ENCODE measurements at regions not wholly inside any gene's neighbourhood (a gene's known extent, or its start where the extent isn't known, plus 50 kb on each side); places are given as distances from the start of the nearest gene placed in this dataset.
"Not testable (repeated sequence)": the region's sequence is repeated elsewhere in the genome, so short reads cannot be mapped to it uniquely, and the experiment has no call there.

DNA sequence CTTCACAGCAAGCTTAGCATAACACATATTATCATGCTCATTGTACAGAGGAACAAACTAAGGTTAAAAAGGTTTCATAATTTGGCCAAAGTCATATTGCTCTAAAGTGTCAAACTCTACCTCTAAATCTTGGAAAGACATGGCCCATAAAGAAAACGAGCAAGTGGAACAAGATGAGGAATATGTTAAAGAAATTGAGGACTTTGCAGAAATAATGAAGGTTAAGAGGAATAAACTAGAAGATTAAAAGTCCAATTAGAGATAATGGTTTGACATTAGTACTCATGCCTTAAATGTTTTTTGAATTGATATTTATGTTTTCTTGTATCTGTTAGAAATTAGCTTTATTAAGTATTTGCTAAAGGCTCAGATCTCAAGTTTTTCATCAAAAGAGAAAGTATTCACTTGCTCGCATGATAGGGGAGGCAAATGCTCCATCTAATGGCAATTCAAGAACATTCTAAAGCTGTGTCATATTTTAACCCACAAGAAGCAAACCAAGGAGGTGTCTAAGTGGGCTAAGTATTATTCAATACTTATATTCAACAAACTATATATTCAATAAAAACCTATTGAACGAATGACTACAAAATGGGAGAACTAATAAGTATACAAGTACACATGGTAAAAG is 192.9 kb upstream of the SPTLC3 start:
- DNase-seq (ENCODE audit: low read depth in 2 of 2), result no peak

GRCh38 chr20:12821249-12821648 is 187.5 kb upstream of the SPTLC3 start:
- DNase-seq (ENCODE audit: low read depth in 2 of 2), result no peak

GRCh38 chr20:12823734-12824133 is 185.0 kb upstream of the SPTLC3 start:
- no peak for DNase-seq (ENCODE audit: low read depth in 2 of 2)

DNA sequence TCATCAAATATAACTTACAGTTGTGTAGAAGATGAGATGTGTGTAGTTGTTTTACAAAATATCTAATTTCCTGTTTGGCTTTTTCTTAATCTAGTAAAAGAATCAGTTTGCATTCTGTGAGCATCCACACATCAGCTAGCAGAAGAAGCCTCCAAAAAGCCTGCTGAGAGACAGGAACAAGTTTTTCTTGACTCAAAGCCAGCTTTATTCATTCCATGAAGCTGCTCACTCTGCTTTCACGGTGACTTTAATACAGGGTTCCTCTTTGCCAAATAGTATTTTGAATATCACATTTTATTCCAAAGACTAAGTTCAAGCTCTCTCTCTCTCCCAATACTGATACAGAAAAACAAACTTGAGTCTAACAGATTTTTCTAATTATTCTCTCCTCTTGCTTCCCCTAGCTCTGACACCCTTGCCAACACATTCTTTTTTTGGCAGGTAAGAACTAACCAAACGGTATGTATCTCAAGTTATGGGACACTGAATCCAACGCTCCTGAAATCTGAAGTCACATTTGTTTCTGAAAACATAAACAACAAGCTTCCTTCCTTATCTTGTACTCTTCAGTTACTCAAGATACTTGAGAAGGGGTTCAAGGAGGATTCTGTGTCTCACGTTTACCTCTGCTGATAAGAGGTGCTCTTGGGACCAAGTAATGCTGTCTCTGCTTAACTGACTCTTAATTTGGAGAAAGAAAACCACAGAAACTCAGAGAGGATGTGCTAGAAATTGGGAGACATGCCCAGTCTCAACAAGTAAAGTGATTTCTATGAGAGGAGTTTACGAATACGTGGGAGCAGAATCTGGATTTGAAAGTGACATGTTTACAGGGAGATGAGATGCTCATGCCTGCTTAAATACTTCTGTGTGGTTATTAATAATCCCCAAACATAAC is 184.2 kb upstream of the SPTLC3 start:
- no peak for DNase-seq (ENCODE audit: low read depth in 2 of 2)

DNA sequence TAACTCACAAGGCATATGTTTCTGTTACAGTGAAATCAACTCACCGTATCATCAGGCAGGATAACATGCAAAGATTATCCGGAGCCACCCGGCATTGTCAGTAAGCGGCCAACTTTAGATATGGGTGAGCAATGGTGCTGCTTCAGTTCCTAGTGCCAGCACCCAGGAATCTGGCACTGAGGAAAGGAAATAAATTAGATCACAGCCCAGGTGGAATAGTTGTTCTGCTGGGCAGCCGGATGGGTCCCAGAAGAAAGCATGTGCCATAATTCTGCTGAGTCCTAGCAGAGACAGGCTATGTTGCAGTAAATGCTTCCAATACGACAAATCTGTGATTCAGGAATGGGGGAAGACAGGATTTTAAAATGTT is 183.6 kb upstream of the SPTLC3 start:
- no peak for DNase-seq (ENCODE audit: low read depth in 2 of 2)

DNA sequence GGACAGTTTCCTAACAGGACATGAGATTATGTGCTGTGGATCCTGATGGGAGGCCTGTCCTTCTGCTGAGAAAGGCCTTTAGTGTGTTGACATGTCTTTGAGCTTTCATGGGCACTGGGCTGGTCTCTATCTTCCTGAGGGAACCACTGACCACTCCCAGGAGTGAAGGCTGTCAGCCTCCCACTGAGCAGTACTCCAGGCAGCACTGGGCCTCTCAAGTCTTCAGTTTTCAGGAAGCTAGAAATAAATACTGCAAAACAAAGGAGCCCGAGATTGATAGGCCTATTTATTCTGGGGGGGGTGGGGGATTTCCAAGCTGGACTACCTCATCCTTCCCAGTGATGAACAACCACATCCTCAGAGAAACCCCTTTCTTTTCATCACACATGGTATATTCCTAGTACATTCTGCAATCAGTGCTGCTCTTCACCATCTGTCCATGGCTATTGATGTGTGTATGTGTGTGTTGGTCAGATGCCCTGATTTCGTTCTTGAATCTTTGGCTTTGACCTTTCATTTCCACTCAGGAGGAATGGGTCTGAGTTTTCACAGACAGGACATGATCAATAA is 180.9 kb upstream of the SPTLC3 start:
- no peak for DNase-seq (ENCODE audit: low read depth in 2 of 2)

GRCh38 chr20:12829170-12829569 is 179.6 kb upstream of the SPTLC3 start:
- DNase-seq (ENCODE audit: low read depth in 2 of 2), result no peak

DNA sequence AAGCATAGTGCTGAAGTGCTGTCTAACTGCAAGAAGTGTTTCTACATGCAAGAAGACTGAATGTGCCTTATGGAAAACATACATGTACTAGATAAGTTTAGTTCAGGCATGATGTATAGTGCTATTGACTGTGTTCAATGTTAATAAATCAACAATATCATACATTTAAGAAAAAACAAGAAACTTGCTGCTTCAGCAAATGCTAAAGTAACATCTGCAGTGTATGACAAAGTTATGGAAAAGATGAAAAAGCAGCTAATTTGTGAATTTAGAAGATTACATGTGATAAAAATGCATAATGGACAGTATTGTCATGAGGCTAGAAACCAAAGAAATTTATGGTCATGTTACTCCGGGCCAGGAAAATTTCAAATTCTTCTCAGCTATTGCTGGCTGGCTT is 174.9 kb upstream of the SPTLC3 start:
- DNase-seq (ENCODE audit: low read depth in 2 of 2), result no peak

- no peak for DNase-seq (ENCODE audit: low read depth in 2 of 2)
Observed at GRCh38 chr20:12835999-12836398, 172.8 kb upstream of the SPTLC3 start.

GRCh38 chr20:12837646-12838045 is 171.1 kb upstream of the SPTLC3 start:
- no peak for DNase-seq (ENCODE audit: low read depth in 2 of 2)

GRCh38 chr20:12838261-12838866 is 170.4 kb upstream of the SPTLC3 start:
- no peak for DNase-seq (ENCODE audit: low read depth in 2 of 2)

GRCh38 chr20:12847872-12848271 is 160.9 kb upstream of the SPTLC3 start:
- DNase-seq (ENCODE audit: low read depth in 2 of 2), result no peak

DNA sequence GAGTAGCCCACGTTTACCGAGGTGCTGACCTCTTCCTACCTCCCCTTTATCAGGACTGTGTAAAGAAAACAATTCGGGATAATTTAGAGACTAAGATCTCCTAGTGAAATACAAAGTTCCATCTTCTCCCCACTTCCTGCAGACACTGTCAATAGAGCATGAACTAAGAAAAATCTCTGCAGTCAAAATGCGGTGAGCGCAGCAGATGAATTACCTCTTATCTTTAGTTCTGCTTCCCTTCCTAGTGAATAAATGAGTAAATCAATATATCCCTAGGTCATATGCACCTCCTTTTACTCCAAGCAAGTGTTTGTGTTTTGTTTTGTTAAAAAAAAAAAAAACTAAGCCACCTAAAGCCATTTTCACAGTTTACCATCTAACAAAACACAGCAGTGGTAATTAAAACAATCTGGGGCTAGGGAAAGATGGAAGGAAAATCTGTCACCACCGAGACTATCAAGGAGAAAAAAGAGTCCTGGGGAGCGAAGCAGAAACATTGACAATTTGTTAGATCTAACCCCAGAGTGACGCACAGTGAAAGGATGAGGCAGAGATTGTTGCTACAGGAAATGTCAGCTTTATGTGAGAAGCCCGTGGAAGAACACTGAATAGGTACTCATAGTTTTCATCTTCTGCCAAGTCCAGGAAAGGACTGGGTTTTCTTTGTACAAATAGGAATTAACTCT is 159.4 kb upstream of the SPTLC3 start:
- no peak for DNase-seq (ENCODE audit: low read depth in 2 of 2)

GRCh38 chr20:12857643-12858042 is 151.1 kb upstream of the SPTLC3 start:
- not testable (repeated sequence) for DNase-seq (ENCODE audit: low read depth in 2 of 2)

DNA sequence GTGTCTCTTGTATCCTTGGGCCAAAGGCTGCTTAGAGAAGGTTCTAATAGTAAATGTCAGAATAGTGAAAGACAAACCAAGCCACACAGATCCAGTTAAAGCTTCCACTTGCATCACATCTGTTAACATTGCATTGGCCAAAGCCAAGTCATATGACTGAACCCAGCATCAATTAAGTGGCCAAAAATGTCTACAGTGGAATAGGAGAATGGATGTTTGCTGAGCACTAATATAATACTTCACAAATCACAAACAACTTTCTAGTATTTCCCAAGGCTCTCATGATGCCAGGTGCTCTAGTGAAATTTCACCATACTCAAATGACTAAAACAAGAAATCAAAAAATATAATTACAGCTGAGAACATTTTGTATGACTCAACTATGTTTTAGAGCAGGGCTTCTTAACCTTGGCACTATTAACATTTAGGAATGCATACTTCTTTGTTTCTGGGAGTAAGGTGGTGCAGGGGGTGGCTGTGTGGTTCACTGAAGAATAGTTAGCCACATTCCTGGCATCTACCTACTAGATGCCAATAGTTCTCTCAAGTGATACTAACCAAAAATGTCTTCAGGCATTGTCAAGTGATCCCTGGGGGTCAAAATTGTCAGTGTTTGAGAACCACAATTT is 148.0 kb upstream of the SPTLC3 start:
- no peak for DNase-seq (ENCODE audit: low read depth in 2 of 2)

DNA sequence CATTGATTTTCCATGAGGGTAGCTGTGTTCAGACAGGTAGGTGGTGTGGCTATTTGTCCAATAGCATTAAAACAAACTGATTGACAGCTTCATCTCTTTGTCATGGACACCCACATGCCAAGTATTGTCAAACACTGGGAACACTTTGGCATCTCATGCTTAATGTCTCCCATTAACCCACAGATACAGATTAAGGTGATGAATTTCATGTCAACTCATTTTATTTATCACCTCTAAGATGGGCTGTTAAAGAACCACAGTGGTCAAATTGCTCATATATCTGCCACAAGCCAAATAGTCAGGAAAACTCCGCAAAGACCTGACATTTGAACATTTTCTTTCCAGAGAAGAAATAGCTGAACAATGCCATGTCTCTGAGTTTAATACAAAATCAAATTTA is 139.1 kb upstream of the SPTLC3 start:
- no peak for DNase-seq (ENCODE audit: low read depth in 2 of 2)

DNA sequence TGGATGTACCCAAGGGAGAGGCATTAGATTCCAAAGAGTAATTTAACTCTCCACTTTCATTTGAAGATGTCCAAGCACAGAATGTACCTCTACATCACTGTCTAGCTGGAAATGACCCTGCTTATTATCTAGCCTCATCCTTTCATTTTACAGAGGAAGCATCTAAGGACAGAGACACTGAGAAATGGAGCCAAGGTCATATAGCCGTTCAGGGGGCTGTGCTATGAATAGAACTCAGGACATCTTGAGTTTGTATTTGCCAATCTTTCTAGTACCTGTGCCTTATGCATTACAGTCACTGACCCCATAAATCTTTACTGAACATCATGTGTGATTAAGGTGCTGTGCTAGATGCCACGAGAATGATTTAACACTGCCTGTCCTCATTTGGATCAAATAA is 138.2 kb upstream of the SPTLC3 start:
- no peak for DNase-seq (ENCODE audit: low read depth in 2 of 2)

- DNase-seq (ENCODE audit: low read depth in 2 of 2), result no peak
Observed at GRCh38 chr20:12874933-12875332, 133.8 kb upstream of the SPTLC3 start.

DNA sequence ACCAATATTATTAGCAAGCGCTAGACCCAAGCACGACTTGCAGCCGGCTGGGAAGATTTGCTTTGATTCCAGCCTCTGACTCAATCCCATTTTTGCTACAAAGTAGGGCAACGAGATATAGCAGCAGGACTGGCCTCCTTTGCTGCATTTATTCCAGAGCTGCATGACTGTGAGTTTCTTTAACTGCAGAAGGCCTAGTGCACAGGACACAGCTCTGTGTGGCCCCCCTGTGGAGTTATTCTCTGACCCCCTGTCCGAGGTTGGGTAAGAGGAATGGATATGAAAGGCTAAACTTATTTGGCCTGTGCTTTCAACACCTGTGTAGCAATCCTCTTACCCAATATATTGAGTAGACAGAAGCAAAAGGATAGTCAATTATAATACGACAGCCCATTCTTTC is 133.3 kb upstream of the SPTLC3 start:
- no peak for DNase-seq (ENCODE audit: low read depth in 2 of 2)

- DNase-seq (ENCODE audit: low read depth in 2 of 2), result no peak
Observed at GRCh38 chr20:12882832-12883506, 125.8 kb upstream of the SPTLC3 start.

- no peak for DNase-seq (ENCODE audit: low read depth in 2 of 2)
Observed at GRCh38 chr20:12883507-12883885, 125.3 kb upstream of the SPTLC3 start.

Measured in stimulated activated CD4-positive, alpha-beta T cell treated with anti-CD3 and anti-CD28 coated beads, Interleukin-1b, Interleukin-23, amount 100 ng/mL, for 4 hours (primary cell).